Transverse colon (tissue), 4 donors: ENCODE measurements at regions not wholly inside any gene's neighbourhood (a gene's known extent, or its start where the extent isn't known, plus 50 kb on each side); places are given as distances from the start of the nearest gene placed in this dataset.

Experiments used
- DNase-seq: peaks from one replicate; pipeline ENCODE4 v3.0.0-alpha.2; 2019
- H3K27ac ChIP-seq, 4 donors: fragments of 200-600 bp; sonication (generic); 2 replicates each; pipeline ENCODE4 v1.5.1; 2016 to 2018; ENCODE audit warnings: inconsistent platforms in 4 of 4
- H3K27me3 ChIP-seq: fragments of 200-600 bp; sonication (generic); 2 replicates; pipeline ENCODE4 v1.5.1; 2017; ENCODE audit warnings: inconsistent platforms
- H3K36me3 ChIP-seq, 4 donors: fragments of 200-600 bp; sonication (generic); 2 replicates each; pipeline ENCODE4 v1.5.1; 2017 to 2019; ENCODE audit warnings: inconsistent platforms in 4 of 4
- H3K4me1 ChIP-seq, 4 donors: fragments of 200-600 bp; sonication (generic); 2 replicates each; pipeline ENCODE4 v1.5.1; 2017 to 2020; ENCODE audit warnings: inconsistent platforms in 4 of 4
- H3K4me3 ChIP-seq, 4 donors: fragments of 200-600 bp; sonication (generic); 1 replicate in 1 of 4; 2 replicates in 3 of 4; pipeline versions ENCODE4 v1.5.1 to v1.6.1; 2017 to 2019; ENCODE audit warnings: inconsistent platforms in 4 of 4
- H3K9me3 ChIP-seq, 2 donors: fragments of 200-600 bp; sonication (generic); 2 replicates each; pipeline ENCODE4 v1.5.1; 2017 to 2019; ENCODE audit warnings: inconsistent platforms in 2 of 2
- EP300 ChIP-seq: sonication (generic); formaldehyde crosslinking; IDR thresholded peaks from one replicate; pipeline ENCODE4 v1.6.1; 2017; ENCODE audit warnings: antibody characterized with exemption, low read depth
- POLR2A ChIP-seq: fragments of 450-650 bp; IDR thresholded peaks from one replicate; pipeline ENCODE4 v1.6.1; 2016; ENCODE audit warnings: antibody characterized with exemption, mild to moderate bottlenecking, moderate library complexity
- POLR2AphosphoS5 ChIP-seq, 3 donors: sonication (generic); formaldehyde crosslinking; IDR thresholded peaks; one replicate each; pipeline ENCODE4 v1.6.1; 2016; ENCODE audit warnings: antibody characterized with exemption in 3 of 3
- WGBS, 2 donors: methylation state at CpG; one replicate each; pipeline ENCODE4 v1.1.5; 2018; ENCODE audit warnings: low coverage in 1 of 2; 5-methylcytosine and 5-hydroxymethylcytosine counted together
- in situ Hi-C, 4 donors: fragments of 200-750 bp; cut with MboI; loops; one replicate each; pipeline versions ENCODE4 v1.15.0 to v1.15.1; 2017; ENCODE audit warnings: low sequenced_read_pairs in 3 of 4, low pct_ligation_motif_present in 1 of 4, low pct_unique_long_range_greater_than_20kb in 1 of 4
- intact Hi-C: fragments of 100-400 bp; cut with DNase I; formaldehyde crosslinking; loops from one replicate; pipeline ENCODE4 v1.15.1; 2023; ENCODE audit warnings: low total_unique reads
- TF ChIP-seq, protein P1 (sequence below), 5 experiments: fragments of 200-600 bp in 3 of 5; fragments of 450-650 bp in 2 of 5; sonication (generic) in 3 of 5; IDR thresholded peaks; 1 replicate in 2 of 5; 2 replicates in 3 of 5; pipeline ENCODE4 v1.5.1; 2016 to 2017; ENCODE audit warnings: antibody characterized with exemption in 5 of 5, inconsistent platforms in 3 of 5, mild to moderate bottlenecking in 2 of 5, moderate library complexity in 1 of 5

DNA sequence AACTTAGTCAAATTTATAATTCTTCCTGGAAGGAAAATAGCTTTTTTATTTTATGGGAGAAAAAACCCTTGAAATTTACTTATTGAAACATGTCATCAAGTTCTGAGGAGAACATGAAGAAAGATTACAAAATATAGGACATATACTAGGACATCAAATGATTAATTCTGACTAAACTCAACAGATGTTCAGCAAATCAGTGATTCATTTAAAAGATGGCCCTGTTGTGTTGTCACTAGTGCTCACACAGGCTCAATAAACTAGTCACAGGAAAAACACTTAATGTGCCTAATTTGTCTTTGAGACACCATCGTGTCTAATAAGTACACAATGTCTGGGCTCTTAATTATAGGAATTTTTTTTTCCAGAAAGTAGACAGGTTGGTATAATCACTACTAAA, 223.8 kb upstream of the TMTC4 start:
- Histone ChIP-seq H3K4me1 (no peaks in the 10 kb centered on the region), H3K36me3 (no peaks in the 10 kb centered on the region), H3K9me3 (no peaks in the 10 kb centered on the region), H3K27ac (no peak overlapping the region), H3K4me3 (no peak overlapping the region), H3K27me3 (no peaks in the 10 kb centered on the region)
- in situ Hi-C loops (no loop called here), intact Hi-C loops (no loop called here)
- WGBS, 2 donors = 43 to 69% methylated on average over 1 of the region's 1 CpG
- TF ChIP-seq EP300 = no peak
- TF ChIP-seq, protein P1, sequence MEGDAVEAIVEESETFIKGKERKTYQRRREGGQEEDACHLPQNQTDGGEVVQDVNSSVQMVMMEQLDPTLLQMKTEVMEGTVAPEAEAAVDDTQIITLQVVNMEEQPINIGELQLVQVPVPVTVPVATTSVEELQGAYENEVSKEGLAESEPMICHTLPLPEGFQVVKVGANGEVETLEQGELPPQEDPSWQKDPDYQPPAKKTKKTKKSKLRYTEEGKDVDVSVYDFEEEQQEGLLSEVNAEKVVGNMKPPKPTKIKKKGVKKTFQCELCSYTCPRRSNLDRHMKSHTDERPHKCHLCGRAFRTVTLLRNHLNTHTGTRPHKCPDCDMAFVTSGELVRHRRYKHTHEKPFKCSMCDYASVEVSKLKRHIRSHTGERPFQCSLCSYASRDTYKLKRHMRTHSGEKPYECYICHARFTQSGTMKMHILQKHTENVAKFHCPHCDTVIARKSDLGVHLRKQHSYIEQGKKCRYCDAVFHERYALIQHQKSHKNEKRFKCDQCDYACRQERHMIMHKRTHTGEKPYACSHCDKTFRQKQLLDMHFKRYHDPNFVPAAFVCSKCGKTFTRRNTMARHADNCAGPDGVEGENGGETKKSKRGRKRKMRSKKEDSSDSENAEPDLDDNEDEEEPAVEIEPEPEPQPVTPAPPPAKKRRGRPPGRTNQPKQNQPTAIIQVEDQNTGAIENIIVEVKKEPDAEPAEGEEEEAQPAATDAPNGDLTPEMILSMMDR (IDR thresholded peaks at IDR 0.05) = no peak
- no peak for DNase-seq

DNA sequence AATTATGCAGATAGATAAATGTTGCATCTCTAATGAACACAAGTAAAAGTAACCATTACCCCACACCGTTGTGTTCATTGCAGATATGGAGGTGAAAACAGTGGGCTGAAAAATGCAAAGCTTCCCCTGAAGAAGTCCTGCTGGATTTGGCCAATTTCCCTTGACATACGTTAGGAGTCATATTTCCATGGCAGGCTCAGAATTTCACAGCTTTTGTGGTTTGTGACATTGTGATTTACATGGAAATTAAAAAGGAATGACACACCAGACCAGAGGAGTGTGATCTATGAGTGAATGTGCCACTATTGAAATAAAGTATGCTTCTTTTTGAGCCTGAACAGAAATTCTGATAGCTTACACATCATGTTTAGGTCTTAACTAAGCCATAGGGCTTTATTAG, 221.1 kb upstream of the TMTC4 start:
- H3K9me3 ChIP-seq = no peaks in the 10 kb centered on the region
- in situ Hi-C loops (no loop called here), intact Hi-C loops (no loop called here)
- no peak for DNase-seq
- H3K36me3 ChIP-seq = no peaks in the 10 kb centered on the region
- no peak overlapping the region for H3K27ac ChIP-seq
- no peaks in the 10 kb centered on the region for H3K4me1 ChIP-seq
- WGBS, 2 donors = 35 to 38% methylated on average over 2 of the region's 2 CpGs
- TF ChIP-seq, protein P1 (IDR thresholded peaks at IDR 0.05) = no peak
- no peak for TF ChIP-seq POLR2AphosphoS5 (IDR thresholded peaks at IDR 0.05)
- no peak for TF ChIP-seq POLR2A
- TF ChIP-seq EP300 = no peak
- H3K27me3 ChIP-seq = no peaks in the 10 kb centered on the region
- H3K4me3 ChIP-seq = no peak overlapping the region

DNA sequence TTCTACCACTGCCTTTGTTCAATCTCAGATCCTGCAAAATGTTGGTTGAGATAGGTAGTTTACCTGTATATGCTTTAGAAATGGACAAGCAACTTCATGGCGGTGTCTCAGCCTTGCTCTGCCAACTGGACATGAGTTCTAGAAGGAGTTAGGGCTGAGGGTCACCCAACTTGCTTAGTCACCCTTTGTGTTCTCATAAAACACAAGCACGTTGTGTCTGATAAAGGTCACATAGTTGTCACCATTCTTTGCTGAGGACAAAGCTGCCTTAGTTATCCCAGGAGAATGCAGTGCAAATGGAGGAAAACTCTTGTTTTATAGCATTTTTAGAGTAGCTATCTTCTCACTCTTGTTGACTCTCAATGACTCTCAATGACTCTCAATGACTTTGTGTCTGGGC, 218.4 kb upstream of the TMTC4 start:
- no peaks in the 10 kb centered on the region for H3K36me3 ChIP-seq
- no peak for TF ChIP-seq EP300
- TF ChIP-seq, protein P1 (IDR thresholded peaks at IDR 0.05) = no peak
- no peak for TF ChIP-seq POLR2AphosphoS5 (IDR thresholded peaks at IDR 0.05)
- TF ChIP-seq POLR2A = no peak
- H3K27me3 ChIP-seq = no peaks in the 10 kb centered on the region
- H3K4me3 ChIP-seq = no peak overlapping the region
- H3K9me3 ChIP-seq = no peaks in the 10 kb centered on the region
- in situ Hi-C loops (no loop called here), intact Hi-C loops (no loop called here)
- H3K4me1 ChIP-seq = no peaks in the 10 kb centered on the region
- H3K27ac ChIP-seq = no peak overlapping the region
- DNase-seq = no peak
- WGBS, 2 donors = 37% methylated on average over 2 of the region's 2 CpGs; no CpG with 5 or more reads in 1 of the 2 donors

DNA sequence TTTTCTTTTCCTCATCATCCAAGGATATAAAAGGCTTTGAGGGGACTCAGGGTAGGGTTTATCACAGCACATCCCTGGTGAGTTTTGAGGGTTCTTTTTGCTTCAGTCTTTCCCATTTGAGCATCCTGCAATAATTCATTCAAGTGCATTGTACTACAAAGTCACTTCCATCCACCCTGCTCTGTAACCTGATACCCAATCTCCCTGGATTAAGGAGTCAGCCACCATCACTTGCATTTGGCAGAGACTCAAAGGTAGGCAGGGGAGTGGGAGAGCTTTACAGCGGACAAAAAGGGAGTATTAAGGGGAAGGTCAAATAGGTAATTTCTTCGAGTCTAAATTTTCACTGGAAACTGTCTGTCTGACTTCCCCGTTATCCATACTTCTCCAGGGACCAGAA, 216.1 kb upstream of the TMTC4 start:
- no peaks in the 10 kb centered on the region for H3K27me3 ChIP-seq
- WGBS, 2 donors = 78 to 93% methylated on average over 2 to 3 of the region's 3 CpGs
- in situ Hi-C loops (no loop called here), intact Hi-C loops (no loop called here)
- no peak for DNase-seq
- no peak overlapping the region for H3K4me3 ChIP-seq
- no peak overlapping the region for H3K27ac ChIP-seq
- no peaks in the 10 kb centered on the region for H3K36me3 ChIP-seq
- no peaks in the 10 kb centered on the region for H3K9me3 ChIP-seq
- H3K4me1 ChIP-seq = no peaks in the 10 kb centered on the region
- no peak for TF ChIP-seq POLR2AphosphoS5 (IDR thresholded peaks at IDR 0.05)
- TF ChIP-seq EP300 = no peak
- TF ChIP-seq, protein P1 (IDR thresholded peaks at IDR 0.05) = no peak
- no peak for TF ChIP-seq POLR2A
